ENCODE measurements at regions not wholly inside any gene's neighbourhood (a gene's known extent, or its start where the extent isn't known, plus 50 kb on each side); places are given as distances from the start of the nearest gene placed in this dataset.

DNA sequence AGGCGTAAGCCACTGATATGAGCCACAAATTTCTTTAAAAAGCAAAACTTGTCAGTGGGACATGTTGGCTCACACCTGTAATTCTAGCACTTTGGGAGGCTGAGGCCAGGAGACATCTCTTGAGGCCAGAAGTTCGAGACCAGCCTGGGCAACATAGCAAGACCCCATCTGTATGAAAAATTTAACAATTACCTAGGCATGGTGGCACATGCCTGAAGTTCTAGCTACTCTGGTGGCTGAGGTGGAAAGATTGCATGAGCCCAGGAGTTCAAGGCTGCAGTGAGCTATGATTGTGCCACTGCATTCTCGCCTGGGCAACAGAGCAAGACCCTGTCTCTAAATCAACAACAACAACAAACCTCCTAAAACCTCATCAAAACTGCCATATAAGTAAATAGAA is 147.6 kb upstream of the BARHL2 start:
- Histone ChIP-seq H3K4me2 (ENCODE audit: insufficient read depth, low read length) (no peak overlapping the region), H2AFZ (ENCODE audit: low read depth, low read length) (no peak overlapping the region), H4K20me1 (replicated peaks; ENCODE audit: control insufficient read depth, extremely low read depth, insufficient read depth, low read length) (no peaks in the 10 kb centered on the region), H3K9ac (replicated peaks; ENCODE audit: extremely low read depth, insufficient read depth, low read length) (no peak overlapping the region), H3K4me3 (replicated peaks in 1 of 3; ENCODE audit: insufficient read depth in 1 of 3, low read depth in 1 of 3, low read length in 3 of 3) (no peak overlapping the region), H3K27ac (ENCODE audit: insufficient read depth, low read depth, low read length) (no peak overlapping the region), H3K36me3 (ENCODE audit: control insufficient read depth in 2 of 2, extremely low read depth in 1 of 2, insufficient read depth in 2 of 2, low read length in 2 of 2) (no peaks in the 10 kb centered on the region), H3K9me1 (replicated peaks; ENCODE audit: control insufficient read depth, extremely low read depth, insufficient read depth, low read length) (no peaks in the 10 kb centered on the region), H3K27me3 (ENCODE audit: control insufficient read depth in 2 of 2, insufficient read depth in 2 of 2, low read length in 2 of 2) (peaks cover 0 to 2% of the 10 kb centered on the region in 2 experiments), H3K79me2 (ENCODE audit: control insufficient read depth, insufficient read depth, low read length) (no peaks in the 10 kb centered on the region), H3K9me3 (replicated peaks; ENCODE audit: control insufficient read depth, insufficient read depth, low read length) (no peaks in the 10 kb centered on the region), H3K4me1 (ENCODE audit: control insufficient read depth, extremely low read depth, insufficient read depth, low read length) (no peaks in the 10 kb centered on the region)
- dilution Hi-C loops (cut with MboI; ENCODE audit: extremely low pct_ligation_motif_present, low sequenced_read_pairs) (no loop called here), intact Hi-C loops (cut with micrococcal nuclease) (no loop called here)
- no TSS peak for BruUV-seq (replicated peaks)
- CTCF ChIA-PET: no interaction called here
- no peak for DNase-seq (ENCODE audit: low read depth, low spot score)
- no peak for FAIRE-seq
- TF ChIP-seq JUN (IDR thresholded peaks at IDR 0.05; ENCODE audit: borderline replicate concordance, insufficient read depth, insufficient read length, low read depth): no peak
- TF ChIP-seq POLR2AphosphoS5 (IDR thresholded peaks at IDR 0.05; ENCODE audit: insufficient read depth, low read depth, low read length): no peak
- TF ChIP-seq, protein P1, sequence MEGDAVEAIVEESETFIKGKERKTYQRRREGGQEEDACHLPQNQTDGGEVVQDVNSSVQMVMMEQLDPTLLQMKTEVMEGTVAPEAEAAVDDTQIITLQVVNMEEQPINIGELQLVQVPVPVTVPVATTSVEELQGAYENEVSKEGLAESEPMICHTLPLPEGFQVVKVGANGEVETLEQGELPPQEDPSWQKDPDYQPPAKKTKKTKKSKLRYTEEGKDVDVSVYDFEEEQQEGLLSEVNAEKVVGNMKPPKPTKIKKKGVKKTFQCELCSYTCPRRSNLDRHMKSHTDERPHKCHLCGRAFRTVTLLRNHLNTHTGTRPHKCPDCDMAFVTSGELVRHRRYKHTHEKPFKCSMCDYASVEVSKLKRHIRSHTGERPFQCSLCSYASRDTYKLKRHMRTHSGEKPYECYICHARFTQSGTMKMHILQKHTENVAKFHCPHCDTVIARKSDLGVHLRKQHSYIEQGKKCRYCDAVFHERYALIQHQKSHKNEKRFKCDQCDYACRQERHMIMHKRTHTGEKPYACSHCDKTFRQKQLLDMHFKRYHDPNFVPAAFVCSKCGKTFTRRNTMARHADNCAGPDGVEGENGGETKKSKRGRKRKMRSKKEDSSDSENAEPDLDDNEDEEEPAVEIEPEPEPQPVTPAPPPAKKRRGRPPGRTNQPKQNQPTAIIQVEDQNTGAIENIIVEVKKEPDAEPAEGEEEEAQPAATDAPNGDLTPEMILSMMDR (IDR thresholded peaks at IDR 0.05; ENCODE audit: extremely low read depth in 1 of 2, insufficient read depth in 1 of 2, low read depth in 1 of 2, low read length in 2 of 2): no peak
- TF ChIP-seq POLR2A (IDR thresholded peaks at IDR 0.05; ENCODE audit: low read depth, low read length): no peak
- TF ChIP-seq FOS (IDR thresholded peaks at IDR 0.05; ENCODE audit: borderline replicate concordance, insufficient read depth, low read length): no peak
- TF ChIP-seq MAX (IDR thresholded peaks at IDR 0.05; ENCODE audit: insufficient read depth, insufficient read length): no peak
- TF ChIP-seq MYC (IDR thresholded peaks at IDR 0.05; ENCODE audit: low read depth, low read length): no peak
- TF ChIP-seq EZH2 (IDR thresholded peaks at IDR 0.05; ENCODE audit: borderline replicate concordance, low read depth, low read length, severe bottlenecking): no peak
- TF ChIP-seq GATA2 (IDR thresholded peaks at IDR 0.05; ENCODE audit: insufficient read depth, insufficient read length, low read depth, low read length): no peak
- POLR2A ChIA-PET: no interaction called here
